Endothelial cell (in vitro differentiated cells): ENCODE measurements at regions not wholly inside any gene's neighbourhood (a gene's known extent, or its start where the extent isn't known, plus 50 kb on each side); places are given as distances from the start of the nearest gene placed in this dataset.

Experiments
- DNase-seq: peaks from one replicate; pipeline ENCODE4 v3.0.0; 2021; ENCODE audit warnings: low spot score
- H3K27ac Mint-ChIP-seq: one replicate; pipeline ENCODE4 v1.8.0; 2021; ENCODE audit warnings: mixed read lengths, inconsistent platforms; ENCODE audit not compliant: unreplicated experiment
- H3K27me3 Mint-ChIP-seq: one replicate; pipeline ENCODE4 v1.8.0; 2021; ENCODE audit warnings: mild to moderate bottlenecking, moderate library complexity, mixed read lengths, inconsistent platforms; ENCODE audit not compliant: unreplicated experiment
- H3K36me3 Mint-ChIP-seq: one replicate; pipeline ENCODE4 v1.8.0; 2021; ENCODE audit warnings: mild to moderate bottlenecking, low read depth, mixed read lengths, inconsistent platforms; ENCODE audit not compliant: unreplicated experiment
- H3K4me1 Mint-ChIP-seq: one replicate; pipeline ENCODE4 v1.8.0; 2021; ENCODE audit warnings: mild to moderate bottlenecking, mixed read lengths, inconsistent platforms; ENCODE audit not compliant: unreplicated experiment
- H3K4me3 Mint-ChIP-seq: one replicate; pipeline ENCODE4 v1.8.0; 2021; ENCODE audit warnings: mild to moderate bottlenecking, mixed read lengths, inconsistent platforms; ENCODE audit not compliant: unreplicated experiment
- H3K9me3 Mint-ChIP-seq: one replicate; pipeline ENCODE4 v1.8.0; 2021; ENCODE audit warnings: mixed read lengths, inconsistent platforms; ENCODE audit not compliant: unreplicated experiment
- TF ChIP-seq, protein P1 (sequence below): fragments of 200-600 bp; sonication (generic); IDR thresholded peaks from one replicate; pipeline ENCODE4 v1.5.0; 2021; ENCODE audit warnings: antibody characterized with exemption; ENCODE audit not compliant: unreplicated experiment

DNA sequence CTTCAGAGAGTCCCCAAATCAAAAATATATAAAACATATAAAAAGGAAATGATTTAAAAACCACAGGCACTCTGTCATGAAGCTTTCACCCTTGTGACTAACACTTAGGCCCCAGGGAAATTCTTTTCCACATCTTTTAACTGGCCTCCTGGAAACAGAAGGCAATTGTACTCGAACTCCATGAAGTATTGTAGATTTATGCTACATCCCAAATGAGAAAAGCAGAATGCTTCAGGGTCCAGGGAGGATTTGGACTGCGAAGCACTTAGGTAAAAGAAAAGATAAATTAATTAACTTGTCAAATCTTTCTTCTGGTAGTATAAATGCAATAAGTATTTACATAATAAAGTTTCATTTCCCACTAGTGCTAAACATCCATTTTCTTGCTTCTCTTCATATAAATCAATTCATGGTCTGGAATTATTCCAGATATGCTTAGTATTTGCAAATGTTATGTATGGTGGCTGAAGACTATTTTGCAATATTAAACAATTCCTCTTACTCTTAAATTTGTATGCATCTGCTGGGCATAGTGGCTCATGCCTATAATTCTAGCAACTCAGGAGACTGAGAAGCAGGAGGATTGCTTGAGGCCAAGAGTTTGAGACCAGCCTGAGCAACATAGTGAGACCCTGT, 64.9 kb upstream of the ELL2 start:
- Mint-ChIP-seq H3K27me3 (no peaks in the 10 kb centered on the region), H3K4me1 (peaks cover 7% of the 10 kb centered on the region), H3K9me3 (no peaks in the 10 kb centered on the region), H3K27ac (no peak overlapping the region), H3K36me3 (no peaks in the 10 kb centered on the region), H3K4me3 (no peak overlapping the region)
- DNase-seq = no peak
- TF ChIP-seq, protein P1, sequence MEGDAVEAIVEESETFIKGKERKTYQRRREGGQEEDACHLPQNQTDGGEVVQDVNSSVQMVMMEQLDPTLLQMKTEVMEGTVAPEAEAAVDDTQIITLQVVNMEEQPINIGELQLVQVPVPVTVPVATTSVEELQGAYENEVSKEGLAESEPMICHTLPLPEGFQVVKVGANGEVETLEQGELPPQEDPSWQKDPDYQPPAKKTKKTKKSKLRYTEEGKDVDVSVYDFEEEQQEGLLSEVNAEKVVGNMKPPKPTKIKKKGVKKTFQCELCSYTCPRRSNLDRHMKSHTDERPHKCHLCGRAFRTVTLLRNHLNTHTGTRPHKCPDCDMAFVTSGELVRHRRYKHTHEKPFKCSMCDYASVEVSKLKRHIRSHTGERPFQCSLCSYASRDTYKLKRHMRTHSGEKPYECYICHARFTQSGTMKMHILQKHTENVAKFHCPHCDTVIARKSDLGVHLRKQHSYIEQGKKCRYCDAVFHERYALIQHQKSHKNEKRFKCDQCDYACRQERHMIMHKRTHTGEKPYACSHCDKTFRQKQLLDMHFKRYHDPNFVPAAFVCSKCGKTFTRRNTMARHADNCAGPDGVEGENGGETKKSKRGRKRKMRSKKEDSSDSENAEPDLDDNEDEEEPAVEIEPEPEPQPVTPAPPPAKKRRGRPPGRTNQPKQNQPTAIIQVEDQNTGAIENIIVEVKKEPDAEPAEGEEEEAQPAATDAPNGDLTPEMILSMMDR = no peak

DNA sequence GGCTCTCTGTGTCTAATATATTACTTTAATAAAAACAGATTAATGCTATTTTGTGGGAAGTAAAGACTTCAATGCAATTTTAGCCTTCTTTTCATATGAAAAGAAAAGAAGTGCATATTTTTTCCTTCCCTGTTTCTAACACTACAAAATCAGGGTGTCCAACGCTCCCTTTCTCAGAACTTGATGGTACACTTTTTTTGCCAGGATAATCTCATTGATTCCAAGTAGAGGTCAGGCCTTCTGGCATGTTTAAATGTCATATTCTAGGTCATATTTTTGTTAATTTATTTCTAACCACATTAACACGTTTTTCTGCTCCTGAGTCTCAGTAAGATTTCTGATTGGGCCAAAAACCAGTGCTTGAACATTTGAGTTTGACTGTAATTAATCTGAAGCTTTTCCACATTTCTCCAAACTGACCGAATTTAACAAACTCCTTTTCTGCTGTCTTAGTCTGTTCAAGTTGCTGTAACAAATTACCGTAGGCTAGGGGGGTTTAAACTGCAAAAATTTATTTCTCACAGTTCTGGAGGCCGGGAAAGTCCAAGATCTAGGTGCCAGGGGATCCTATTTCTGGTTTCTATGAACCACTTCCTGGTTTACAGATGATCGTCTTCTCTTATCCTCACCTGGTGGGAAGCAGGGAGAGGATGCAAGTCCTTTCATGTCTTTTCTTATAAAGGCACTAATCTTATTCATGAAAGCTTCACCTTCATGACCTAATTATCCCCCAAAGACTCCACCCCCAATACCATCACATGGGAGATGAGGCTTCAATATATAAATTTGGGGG, 63.2 kb upstream of the ELL2 start:
- Mint-ChIP-seq H3K27ac (no peak overlapping the region), H3K27me3 (no peaks in the 10 kb centered on the region), H3K36me3 (no peaks in the 10 kb centered on the region), H3K4me1 (peaks cover 7% of the 10 kb centered on the region), H3K9me3 (no peaks in the 10 kb centered on the region), H3K4me3 (no peak overlapping the region)
- TF ChIP-seq, protein P1 = no peak
- DNase-seq = no peak

DNA sequence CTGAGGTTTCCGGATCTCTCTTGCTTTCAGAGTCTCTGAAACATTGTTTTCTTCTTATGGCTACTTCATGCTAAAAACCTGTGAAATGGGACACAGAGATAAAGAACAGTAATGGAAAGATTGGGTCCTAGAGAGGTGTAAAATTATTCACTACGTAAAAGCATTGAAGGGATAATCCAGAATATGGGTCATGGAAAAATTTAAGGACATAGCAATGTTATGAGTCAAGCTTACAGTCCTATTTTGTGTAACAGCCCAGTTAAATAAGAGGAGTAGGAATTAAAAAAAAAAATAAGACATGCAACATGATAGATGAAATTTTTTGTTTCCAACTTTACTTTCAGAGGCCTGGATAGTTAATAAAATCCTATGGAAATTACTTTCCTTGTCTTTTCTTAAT, 61.9 kb upstream of the ELL2 start:
- no peak for DNase-seq
- H3K36me3 Mint-ChIP-seq = no peaks in the 10 kb centered on the region
- H3K27ac Mint-ChIP-seq = no peak overlapping the region
- H3K4me1 Mint-ChIP-seq = peaks cover 7% of the 10 kb centered on the region
- no peaks in the 10 kb centered on the region for H3K9me3 Mint-ChIP-seq
- H3K4me3 Mint-ChIP-seq = no peak overlapping the region
- TF ChIP-seq, protein P1 = no peak
- H3K27me3 Mint-ChIP-seq = no peaks in the 10 kb centered on the region

DNA sequence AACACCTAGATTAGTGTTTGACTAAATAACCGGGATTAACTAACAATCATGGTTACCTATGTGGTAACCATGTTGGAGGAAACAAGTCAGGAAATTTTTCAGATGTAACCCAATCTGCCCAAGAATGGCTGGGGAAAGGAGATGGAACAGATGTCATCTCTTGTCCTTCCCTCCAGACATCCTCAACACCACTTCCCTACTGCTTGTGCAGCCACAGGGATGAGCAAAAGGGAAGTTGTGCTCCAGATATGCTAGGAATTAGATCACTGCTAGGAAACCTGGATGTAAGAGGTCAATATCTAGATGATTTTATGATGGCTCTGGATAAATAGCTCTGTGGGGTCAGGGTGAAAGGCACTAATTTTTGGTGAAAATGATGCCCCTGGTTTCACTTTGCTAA, 61.3 kb upstream of the ELL2 start:
- TF ChIP-seq, protein P1 = no peak
- H3K4me3 Mint-ChIP-seq = no peak overlapping the region
- H3K27ac Mint-ChIP-seq = no peak overlapping the region
- DNase-seq = no peak
- H3K9me3 Mint-ChIP-seq = no peaks in the 10 kb centered on the region
- H3K27me3 Mint-ChIP-seq = no peaks in the 10 kb centered on the region
- H3K4me1 Mint-ChIP-seq = peaks cover 7% of the 10 kb centered on the region
- H3K36me3 Mint-ChIP-seq = no peaks in the 10 kb centered on the region

DNA sequence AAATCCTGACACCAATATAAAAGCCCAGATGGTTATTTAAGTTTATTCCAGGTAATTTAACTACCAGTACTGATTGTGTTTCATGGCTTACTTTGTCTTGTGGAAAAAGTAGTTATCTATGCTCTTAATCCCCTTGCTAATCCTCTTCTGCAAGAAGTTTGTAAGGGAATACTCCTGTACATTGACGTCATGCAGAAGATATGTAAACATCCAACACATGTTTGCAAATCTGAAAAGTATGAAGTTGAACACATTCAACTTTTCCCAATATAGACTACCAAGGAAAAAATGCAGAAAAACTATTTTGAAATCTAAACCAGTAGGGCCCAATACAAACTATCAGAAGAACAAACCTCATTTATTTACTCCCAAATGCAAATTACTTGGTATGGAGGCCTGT, 56.3 kb upstream of the ELL2 start:
- Mint-ChIP-seq H3K4me3 (no peak overlapping the region), H3K9me3 (no peaks in the 10 kb centered on the region), H3K27ac (no peak overlapping the region), H3K36me3 (no peaks in the 10 kb centered on the region), H3K4me1 (peaks cover 7% of the 10 kb centered on the region), H3K27me3 (no peaks in the 10 kb centered on the region)
- DNase-seq = no peak
- TF ChIP-seq, protein P1 = no peak
